Stimulated activated naive CD8-positive, alpha-beta T cell treated with anti-CD3 and anti-CD28 coated beads, Interleukin-15, Interleukin-2, amounts not matched to agents 100 ng/mL and 50 ng/mL, for 24 hours (primary cell): ENCODE measurements at regions not wholly inside any gene's neighbourhood (a gene's known extent, or its start where the extent isn't known, plus 50 kb on each side); places are given as distances from the start of the nearest gene placed in this dataset.

Source experiments
- H3K27ac Mint-ChIP-seq: one replicate; pipeline ENCODE4 v1.8.0; 2021; ENCODE audit warnings: mild to moderate bottlenecking, mixed read lengths
- H3K27me3 Mint-ChIP-seq: one replicate; pipeline ENCODE4 v1.8.0; 2021; ENCODE audit warnings: mixed read lengths
- H3K36me3 Mint-ChIP-seq: one replicate; pipeline ENCODE4 v1.8.0; 2021; ENCODE audit warnings: low read depth, mixed read lengths
- H3K4me1 Mint-ChIP-seq: one replicate; pipeline ENCODE4 v1.8.0; 2021; ENCODE audit warnings: low read depth, mixed read lengths
- H3K4me3 Mint-ChIP-seq: one replicate; pipeline ENCODE4 v1.8.0; 2021; ENCODE audit warnings: mild to moderate bottlenecking, mixed read lengths
- H3K9me3 Mint-ChIP-seq: one replicate; pipeline ENCODE4 v1.8.0; 2021; ENCODE audit warnings: mixed read lengths

DNA sequence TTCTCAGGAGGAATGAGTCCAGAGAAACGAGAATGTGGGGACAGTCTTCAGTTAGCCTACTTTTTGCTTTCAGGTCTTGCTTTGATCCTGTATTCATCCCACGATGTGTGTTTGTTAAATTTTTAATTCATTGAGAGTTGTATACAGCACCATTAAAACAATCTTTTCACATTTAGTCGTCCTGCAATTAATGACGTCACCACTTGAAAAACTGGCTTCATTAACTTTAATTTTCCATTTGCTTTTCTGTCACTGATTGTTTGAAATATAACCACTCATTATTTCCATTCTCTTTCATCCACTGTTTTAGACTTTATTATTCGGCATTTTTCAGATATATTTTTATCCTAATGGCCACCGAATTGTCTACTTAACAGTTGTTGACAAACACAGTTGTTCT, 146.9 kb downstream of the TFEC start:
- Mint-ChIP-seq H3K27ac (no peak overlapping the region), H3K27me3 (no peaks in the 10 kb centered on the region), H3K9me3 (peaks cover 3% of the 10 kb centered on the region), H3K4me3 (no peak overlapping the region), H3K36me3 (no peaks in the 10 kb centered on the region), H3K4me1 (no peaks in the 10 kb centered on the region)

DNA sequence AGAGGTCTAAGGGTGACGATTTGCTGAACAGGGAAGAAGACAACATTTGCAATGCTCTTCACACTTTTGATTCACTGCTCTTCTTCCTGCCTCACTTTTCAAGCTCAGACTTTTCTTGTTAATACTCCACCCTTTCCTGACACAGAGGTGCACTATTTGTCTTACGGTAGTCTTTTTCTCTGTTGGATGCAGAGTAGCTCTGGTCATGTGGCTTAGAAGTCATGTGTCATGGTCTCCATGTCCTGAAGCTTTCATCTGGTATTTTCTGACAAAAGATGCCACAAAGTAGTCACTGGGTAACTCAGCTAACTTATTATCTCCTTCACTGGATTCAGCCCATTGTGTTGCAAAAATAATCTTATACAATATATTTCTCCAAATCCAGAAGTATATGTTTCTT, 149.1 kb downstream of the TFEC start:
- no peak overlapping the region for H3K4me3 Mint-ChIP-seq
- no peaks in the 10 kb centered on the region for H3K9me3 Mint-ChIP-seq
- no peaks in the 10 kb centered on the region for H3K36me3 Mint-ChIP-seq
- H3K27me3 Mint-ChIP-seq, result no peaks in the 10 kb centered on the region
- no peaks in the 10 kb centered on the region for H3K4me1 Mint-ChIP-seq
- H3K27ac Mint-ChIP-seq, result no peak overlapping the region

DNA sequence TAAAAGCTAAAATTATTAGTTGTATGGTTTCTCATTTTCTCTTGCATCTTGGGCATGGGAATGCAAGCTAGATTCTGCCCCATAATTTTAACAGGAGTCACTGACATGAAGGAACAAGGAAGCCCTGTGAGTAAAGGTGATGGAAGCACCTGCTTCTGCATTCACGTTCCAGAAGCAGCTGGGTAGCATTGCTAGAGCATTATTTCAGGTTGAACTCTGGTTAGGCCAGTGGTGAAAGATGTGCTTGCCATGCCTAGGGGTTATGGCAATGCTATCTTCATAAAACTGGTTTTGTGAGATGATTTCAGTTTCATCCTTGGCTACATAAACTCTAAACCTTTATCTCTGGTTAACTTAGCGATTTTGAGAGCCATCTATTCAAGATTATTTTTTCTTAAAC, 151.4 kb downstream of the TFEC start:
- Mint-ChIP-seq H3K9me3 (no peaks in the 10 kb centered on the region), H3K4me1 (no peaks in the 10 kb centered on the region), H3K36me3 (no peaks in the 10 kb centered on the region), H3K27me3 (no peaks in the 10 kb centered on the region), H3K27ac (no peak overlapping the region), H3K4me3 (no peak overlapping the region)

DNA sequence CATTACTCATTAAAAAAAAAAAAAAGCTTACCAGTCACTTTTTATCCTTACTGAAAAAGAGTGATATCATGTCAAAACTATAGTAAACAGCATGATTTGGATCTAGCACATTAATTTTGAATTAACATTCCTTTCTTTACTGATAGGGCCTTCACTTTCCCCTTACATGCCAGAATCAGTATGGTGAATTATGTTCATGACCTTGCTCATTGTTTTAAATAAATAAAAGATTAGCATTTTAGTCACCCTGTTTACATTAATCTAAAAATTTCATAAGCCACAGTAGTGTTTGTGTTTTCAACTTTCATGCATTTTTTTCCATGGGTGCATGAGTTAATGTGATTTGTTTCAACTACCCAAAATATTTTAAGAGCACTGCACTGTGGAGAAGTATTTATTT, 160.8 kb downstream of the TFEC start:
- no peaks in the 10 kb centered on the region for H3K4me1 Mint-ChIP-seq
- no peak overlapping the region for H3K27ac Mint-ChIP-seq
- H3K27me3 Mint-ChIP-seq, result no peaks in the 10 kb centered on the region
- H3K4me3 Mint-ChIP-seq, result no peak overlapping the region
- no peaks in the 10 kb centered on the region for H3K36me3 Mint-ChIP-seq
- H3K9me3 Mint-ChIP-seq, result no peaks in the 10 kb centered on the region

DNA sequence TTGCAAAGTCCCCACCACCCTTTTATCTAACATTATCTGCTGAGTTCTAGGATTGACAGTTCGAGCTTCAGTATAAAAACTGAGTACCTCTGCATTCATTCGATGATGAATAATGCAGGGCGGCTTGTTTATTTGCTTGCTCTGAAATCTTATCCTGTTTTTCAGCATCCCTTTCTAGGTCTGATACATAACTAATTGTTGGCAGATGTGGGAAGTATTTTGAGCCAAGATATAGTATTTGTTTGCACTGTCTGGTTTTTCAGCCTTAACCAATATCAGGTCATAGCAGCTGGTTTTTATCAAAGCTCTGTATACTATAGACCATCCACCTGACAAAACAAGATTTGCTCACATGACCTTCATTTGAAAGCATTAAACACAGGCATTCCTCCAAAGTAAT, 161.4 kb downstream of the TFEC start:
- Mint-ChIP-seq H3K4me3 (no peak overlapping the region), H3K27me3 (no peaks in the 10 kb centered on the region), H3K36me3 (no peaks in the 10 kb centered on the region), H3K27ac (no peak overlapping the region), H3K9me3 (no peaks in the 10 kb centered on the region), H3K4me1 (no peaks in the 10 kb centered on the region)

DNA sequence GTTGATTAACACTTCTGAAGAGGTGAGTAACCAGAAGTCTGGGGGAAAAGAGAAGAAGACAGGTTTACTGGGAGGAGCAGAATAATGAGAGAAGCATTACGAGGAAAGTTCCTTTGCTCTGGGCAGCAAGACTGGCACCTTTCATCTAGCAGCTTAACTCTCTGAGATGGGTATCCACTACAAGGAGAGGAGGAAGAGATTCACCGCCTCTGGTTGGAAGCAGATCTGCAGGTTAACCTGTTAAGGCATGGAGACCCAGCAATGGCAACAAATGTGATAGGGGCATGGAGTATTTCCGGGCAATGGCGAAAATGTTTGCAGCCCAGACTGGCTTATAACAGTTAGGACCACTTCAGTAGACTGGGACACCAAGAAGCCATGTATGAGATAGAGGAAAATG, 162.2 kb downstream of the TFEC start:
- Mint-ChIP-seq H3K9me3 (no peaks in the 10 kb centered on the region), H3K27ac (no peak overlapping the region), H3K4me3 (no peak overlapping the region), H3K36me3 (no peaks in the 10 kb centered on the region), H3K27me3 (no peaks in the 10 kb centered on the region), H3K4me1 (no peaks in the 10 kb centered on the region)

DNA sequence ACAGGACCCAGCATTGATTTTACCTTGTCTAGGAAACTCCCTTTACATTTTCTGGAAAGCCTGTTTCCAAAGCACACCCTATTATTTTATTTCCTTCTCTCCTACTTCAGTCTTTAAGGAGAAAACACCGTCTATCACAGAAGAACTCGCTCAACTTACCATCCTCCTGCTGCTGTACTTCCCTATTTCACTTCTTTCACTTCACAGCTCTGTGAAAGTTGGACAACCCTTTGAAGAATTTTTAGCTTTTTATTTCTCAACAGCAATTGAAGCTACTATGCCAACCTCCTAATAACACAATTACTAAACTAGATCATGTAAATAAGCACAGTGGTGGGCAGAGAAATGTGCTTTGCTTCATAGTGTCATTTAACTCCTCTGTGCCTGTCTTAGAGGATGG, 166.5 kb downstream of the TFEC start:
- Mint-ChIP-seq H3K4me1 (no peaks in the 10 kb centered on the region), H3K27me3 (peaks cover 4% of the 10 kb centered on the region), H3K27ac (no peak overlapping the region), H3K4me3 (no peak overlapping the region), H3K36me3 (no peaks in the 10 kb centered on the region), H3K9me3 (no peaks in the 10 kb centered on the region)

- no peaks in the 10 kb centered on the region for H3K9me3 Mint-ChIP-seq
- no peak overlapping the region for H3K27ac Mint-ChIP-seq
- H3K36me3 Mint-ChIP-seq, result no peaks in the 10 kb centered on the region
- H3K27me3 Mint-ChIP-seq, result no peaks in the 10 kb centered on the region
- H3K4me1 Mint-ChIP-seq, result no peaks in the 10 kb centered on the region
- no peak overlapping the region for H3K4me3 Mint-ChIP-seq
These were observed 179.3 kb downstream of the TFEC start for GRCh38 chr7:115851291-115851690.

GRCh38 chr7:115850774-115851173, 179.8 kb downstream of the TFEC start:
- H3K36me3 Mint-ChIP-seq, result no peaks in the 10 kb centered on the region
- H3K27me3 Mint-ChIP-seq, result no peaks in the 10 kb centered on the region
- no peak overlapping the region for H3K27ac Mint-ChIP-seq
- H3K4me3 Mint-ChIP-seq, result no peak overlapping the region
- no peaks in the 10 kb centered on the region for H3K4me1 Mint-ChIP-seq
- no peaks in the 10 kb centered on the region for H3K9me3 Mint-ChIP-seq

DNA sequence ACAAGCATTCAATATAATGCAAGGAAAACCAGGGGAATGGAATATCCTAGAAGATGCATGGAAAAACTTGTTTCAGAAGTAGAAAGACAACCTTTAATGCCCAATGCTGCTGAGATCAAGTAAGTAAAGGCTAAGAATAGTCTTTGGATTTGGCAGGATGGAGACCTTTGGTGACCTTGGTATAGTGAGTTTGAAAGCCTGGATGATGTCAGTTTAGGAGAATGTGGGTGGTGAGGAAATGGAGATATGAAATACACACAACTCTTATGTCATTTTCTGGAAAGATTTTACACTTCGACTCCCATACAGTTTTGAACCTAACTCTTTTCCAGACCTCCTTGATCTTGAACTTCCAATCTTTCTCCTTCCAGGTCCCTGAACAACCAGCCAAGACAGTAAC, 185.7 kb downstream of the TFEC start:
- H3K4me1 Mint-ChIP-seq, result no peaks in the 10 kb centered on the region
- H3K27ac Mint-ChIP-seq, result no peak overlapping the region
- no peaks in the 10 kb centered on the region for H3K36me3 Mint-ChIP-seq
- H3K4me3 Mint-ChIP-seq, result no peak overlapping the region
- no peaks in the 10 kb centered on the region for H3K9me3 Mint-ChIP-seq
- no peaks in the 10 kb centered on the region for H3K27me3 Mint-ChIP-seq

GRCh38 chr7:115840702-115841101, 189.9 kb downstream of the TFEC start:
- Mint-ChIP-seq H3K36me3 (no peaks in the 10 kb centered on the region), H3K27ac (no peak overlapping the region), H3K9me3 (no peaks in the 10 kb centered on the region), H3K27me3 (no peaks in the 10 kb centered on the region), H3K4me1 (no peaks in the 10 kb centered on the region), H3K4me3 (no peak overlapping the region)

- no peaks in the 10 kb centered on the region for H3K27me3 Mint-ChIP-seq
- H3K4me1 Mint-ChIP-seq, result no peaks in the 10 kb centered on the region
- H3K36me3 Mint-ChIP-seq, result no peaks in the 10 kb centered on the region
- no peak overlapping the region for H3K4me3 Mint-ChIP-seq
- no peaks in the 10 kb centered on the region for H3K9me3 Mint-ChIP-seq
- H3K27ac Mint-ChIP-seq, result no peak overlapping the region
These were observed 191.7 kb downstream of the TFEC start for GRCh38 chr7:115838829-115839228.

DNA sequence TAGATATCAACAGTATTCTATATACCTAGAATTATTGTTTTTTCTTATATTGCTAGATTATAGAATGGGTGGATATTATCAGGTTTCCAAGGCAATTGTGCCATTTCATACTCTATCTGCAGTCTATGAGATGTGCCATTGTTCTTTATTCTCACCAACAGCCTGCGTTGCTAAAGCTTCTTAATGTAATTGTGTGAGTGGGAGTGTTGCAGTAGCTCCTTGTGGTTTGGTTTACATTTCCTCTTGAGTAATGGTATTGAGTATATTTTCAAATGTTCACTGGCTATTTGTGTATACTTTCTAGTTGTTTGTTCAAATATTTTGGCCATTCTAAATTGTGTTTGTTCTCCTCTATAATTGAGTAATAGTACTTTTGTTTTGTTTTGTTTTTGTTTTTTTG, 199.2 kb downstream of the TFEC start:
- H3K4me3 Mint-ChIP-seq, result no peak overlapping the region
- no peak overlapping the region for H3K27ac Mint-ChIP-seq
- no peaks in the 10 kb centered on the region for H3K36me3 Mint-ChIP-seq
- H3K4me1 Mint-ChIP-seq, result no peaks in the 10 kb centered on the region
- no peaks in the 10 kb centered on the region for H3K27me3 Mint-ChIP-seq
- peaks cover 3% of the 10 kb centered on the region for H3K9me3 Mint-ChIP-seq

GRCh38 chr7:115827305-115828045, 203.1 kb downstream of the TFEC start:
- H3K9me3 Mint-ChIP-seq, result peaks cover 3% of the 10 kb centered on the region
- H3K36me3 Mint-ChIP-seq, result no peaks in the 10 kb centered on the region
- H3K27me3 Mint-ChIP-seq, result no peaks in the 10 kb centered on the region
- H3K4me3 Mint-ChIP-seq, result no peak overlapping the region
- H3K27ac Mint-ChIP-seq, result no peak overlapping the region
- H3K4me1 Mint-ChIP-seq, result no peaks in the 10 kb centered on the region

DNA sequence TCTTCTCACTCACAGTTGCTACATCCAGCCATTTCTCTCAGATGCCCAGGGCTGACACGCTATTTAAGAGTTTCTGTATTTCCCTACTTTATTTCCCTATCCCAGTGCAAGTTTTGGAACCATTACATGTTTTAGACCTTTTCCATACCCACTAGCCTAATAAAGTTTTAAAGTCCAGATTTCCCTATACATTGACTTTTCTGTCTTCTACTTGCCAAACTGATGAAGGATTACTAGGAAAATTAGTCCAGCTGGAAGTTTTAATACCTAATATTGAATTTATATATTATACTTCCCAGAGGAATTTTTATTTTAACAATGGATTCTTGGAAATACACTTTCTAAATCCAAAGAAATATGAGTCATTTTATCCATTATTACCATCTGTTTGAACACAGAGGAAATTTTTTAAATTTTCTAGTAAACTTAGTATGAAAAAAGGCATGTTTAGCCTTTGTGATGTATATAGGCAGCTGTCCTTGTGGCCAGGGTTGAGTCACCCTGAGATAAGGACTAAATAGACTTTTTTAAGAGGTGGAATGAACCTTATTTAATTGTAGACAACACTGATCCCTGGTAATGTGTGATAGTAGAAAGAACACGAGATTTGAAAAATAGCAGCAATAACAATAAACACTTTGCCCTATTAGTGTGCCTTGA, 205.0 kb downstream of the TFEC start:
- no peak overlapping the region for H3K27ac Mint-ChIP-seq
- H3K27me3 Mint-ChIP-seq, result no peaks in the 10 kb centered on the region
- no peaks in the 10 kb centered on the region for H3K4me1 Mint-ChIP-seq
- no peaks in the 10 kb centered on the region for H3K36me3 Mint-ChIP-seq
- no peak overlapping the region for H3K4me3 Mint-ChIP-seq
- peaks cover 3% of the 10 kb centered on the region for H3K9me3 Mint-ChIP-seq

DNA sequence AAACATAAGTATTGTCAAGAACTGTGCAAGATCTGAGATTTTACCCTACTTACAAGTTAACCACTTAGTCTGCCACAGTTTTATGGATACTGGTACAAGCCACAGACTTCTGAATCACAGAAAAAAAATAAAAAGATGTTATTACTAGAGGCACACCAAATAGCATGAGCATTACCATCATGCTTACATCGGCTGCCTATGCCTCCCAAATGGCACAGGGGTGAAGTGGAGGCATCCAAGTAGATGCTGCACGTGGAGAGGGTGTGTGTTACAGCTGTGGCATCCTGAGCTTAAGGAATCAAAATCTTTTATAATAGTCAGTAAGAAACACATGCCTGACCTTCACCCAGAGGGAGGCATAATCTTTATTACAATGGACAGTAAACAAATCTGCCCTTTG, 207.8 kb downstream of the TFEC start:
- H3K27ac Mint-ChIP-seq, result no peak overlapping the region

More for the DNA sequence above, 207.8 kb downstream of the TFEC start:
- Mint-ChIP-seq H3K4me3 (no peak overlapping the region), H3K4me1 (no peaks in the 10 kb centered on the region), H3K36me3 (no peaks in the 10 kb centered on the region), H3K27me3 (no peaks in the 10 kb centered on the region), H3K9me3 (no peaks in the 10 kb centered on the region)
